ENCODE measurements at regions not wholly inside any gene's neighbourhood (a gene's known extent, or its start where the extent isn't known, plus 50 kb on each side); places are given as distances from the start of the nearest gene placed in this dataset.
"Not testable (repeated sequence)": the region's sequence is repeated elsewhere in the genome, so short reads cannot be mapped to it uniquely, and the experiment has no call there.

- no peak for DNase-seq (ENCODE audit: low read depth in 2 of 2)
Observed at GRCh38 chr13:88217372-88217771, 546.2 kb downstream of the SLITRK5 start.

- DNase-seq (ENCODE audit: low read depth in 2 of 2), result no peak
Observed at GRCh38 chr13:88217883-88218282, 546.7 kb downstream of the SLITRK5 start.

- DNase-seq (ENCODE audit: low read depth in 2 of 2), result no peak
Observed at GRCh38 chr13:88223958-88224357, 552.8 kb downstream of the SLITRK5 start.

- DNase-seq (ENCODE audit: low read depth in 2 of 2), result no peak
Observed at GRCh38 chr13:88235441-88235840, 564.3 kb downstream of the SLITRK5 start.

- no peak for DNase-seq (ENCODE audit: low read depth in 2 of 2)
Observed at GRCh38 chr13:88246239-88246638, 575.1 kb downstream of the SLITRK5 start.

GRCh38 chr13:88248393-88248792, 577.2 kb downstream of the SLITRK5 start:
- no peak for DNase-seq (ENCODE audit: low read depth in 2 of 2)

GRCh38 chr13:88257706-88258105, 586.5 kb downstream of the SLITRK5 start:
- DNase-seq (ENCODE audit: low read depth in 2 of 2), result no peak

GRCh38 chr13:88263808-88264207, 592.6 kb downstream of the SLITRK5 start:
- DNase-seq (ENCODE audit: low read depth in 2 of 2), result no peak

- no peak for DNase-seq (ENCODE audit: low read depth in 2 of 2)
Observed at GRCh38 chr13:88281841-88282240, 610.7 kb downstream of the SLITRK5 start.

GRCh38 chr13:88285329-88285728, 614.2 kb downstream of the SLITRK5 start:
- no peak for DNase-seq (ENCODE audit: low read depth in 2 of 2)

- no peak for DNase-seq (ENCODE audit: low read depth in 2 of 2)
Observed at GRCh38 chr13:88288326-88288725, 617.2 kb downstream of the SLITRK5 start.

GRCh38 chr13:88291731-88292130, 620.6 kb downstream of the SLITRK5 start:
- not testable (repeated sequence) for DNase-seq (ENCODE audit: low read depth in 2 of 2)

GRCh38 chr13:88294368-88294767, 623.2 kb downstream of the SLITRK5 start:
- DNase-seq (ENCODE audit: low read depth in 2 of 2), result no peak

- no peak for DNase-seq (ENCODE audit: low read depth in 2 of 2)
Observed at GRCh38 chr13:88303157-88303556, 632.0 kb downstream of the SLITRK5 start.

- no peak for DNase-seq (ENCODE audit: low read depth in 2 of 2)
Observed at GRCh38 chr13:88303605-88304004, 632.4 kb downstream of the SLITRK5 start.

GRCh38 chr13:88314496-88314895, 643.3 kb downstream of the SLITRK5 start:
- no peak for DNase-seq (ENCODE audit: low read depth in 2 of 2)

- no peak for DNase-seq (ENCODE audit: low read depth in 2 of 2)
Observed at GRCh38 chr13:88329066-88329465, 657.9 kb downstream of the SLITRK5 start.

- no peak for DNase-seq (ENCODE audit: low read depth in 2 of 2)
Observed at GRCh38 chr13:88339271-88339741, 668.1 kb downstream of the SLITRK5 start.

GRCh38 chr13:88345171-88345847, 674.1 kb downstream of the SLITRK5 start:
- DNase-seq (ENCODE audit: low read depth in 2 of 2), result no peak

- no peak for DNase-seq (ENCODE audit: low read depth in 2 of 2)
Observed at GRCh38 chr13:88360761-88361160, 689.6 kb downstream of the SLITRK5 start.

GRCh38 chr13:88369866-88370265, 698.7 kb downstream of the SLITRK5 start:
- DNase-seq (ENCODE audit: low read depth in 2 of 2), result no peak

- no peak for DNase-seq (ENCODE audit: low read depth in 2 of 2)
Observed at GRCh38 chr13:88376760-88377388, 705.7 kb downstream of the SLITRK5 start.

GRCh38 chr13:88377852-88378251, 706.7 kb downstream of the SLITRK5 start:
- no peak for DNase-seq (ENCODE audit: low read depth in 2 of 2)

All from fibroblast of skin of left quadriceps (primary cell).